Psoas muscle (tissue), 7 donors: ENCODE measurements at regions not wholly inside any gene's neighbourhood (a gene's known extent, or its start where the extent isn't known, plus 50 kb on each side); places are given as distances from the start of the nearest gene placed in this dataset.

ENCODE experiments used
- ATAC-seq, 4 donors: fragments of 200-7000 bp; cut with Tn5 transposase; one replicate each; pipeline ENCODE4 v1.9.1; 2020; ENCODE audit warnings: moderate library complexity in 3 of 4, mild to moderate bottlenecking in 2 of 4
- DNase-seq, 2 donors: peaks; one replicate each; pipeline ENCODE4 v3.0.0-alpha.2; 2020
- H3K27ac ChIP-seq: fragments of 200-600 bp; one replicate; pipeline ENCODE4 v1.8.0; 2022
- H3K27me3 ChIP-seq, 3 donors: fragments of 200-600 bp in 1 of 3; one replicate each; pipeline versions ENCODE4 v1.6.1 to v1.8.0; 2013 to 2022; ENCODE audit warnings: low read length in 2 of 3, mild to moderate bottlenecking in 2 of 3, moderate library complexity in 1 of 3; ENCODE audit not compliant: insufficient read depth in 3 of 3
- H3K36me3 ChIP-seq, 2 donors: fragments of 200-600 bp in 1 of 2; one replicate each; pipeline versions ENCODE4 v1.6.1 to v1.8.0; 2013 to 2022; ENCODE audit warnings: low read depth in 1 of 2, mild to moderate bottlenecking in 1 of 2, moderate library complexity in 1 of 2; ENCODE audit not compliant: insufficient read depth in 1 of 2
- H3K4me1 ChIP-seq: fragments of 200-600 bp; one replicate; pipeline ENCODE4 v1.8.0; 2022
- H3K4me3 ChIP-seq: fragments of 200-600 bp; one replicate; pipeline ENCODE4 v1.8.0; 2022; ENCODE audit warnings: mild to moderate bottlenecking
- H3K9me3 ChIP-seq: fragments of 200-600 bp; one replicate; pipeline ENCODE4 v1.8.0; 2022
- WGBS, 3 donors: extraction: QIAGEN DNeasy Blood & Tissue Kit; methylation state at CpG; one replicate each; pipeline versions ENCODE4 v1.1.6 to v1.1.7; 2013; 5-methylcytosine and 5-hydroxymethylcytosine counted together
- intact Hi-C, 2 donors: fragments of 100-400 bp; cut with DNase I; formaldehyde crosslinking; loops; one replicate each; pipeline versions ENCODE4 v1.11.0 to v1.14.2; 2022
- TF ChIP-seq, protein P1 (sequence below): fragments of 200-600 bp; IDR thresholded peaks from one replicate; pipeline ENCODE4 v1.8.0; 2022; ENCODE audit warnings: antibody characterized with exemption
- donor health status: healthy with polysubstance abuse.
- donor health status: DM: no; HTN: no; CAD: no; lungs with moderate emphysema.
- donor health status: Bipolar disorder and iron deficiency.
- donor health status: healthy.
- donor health status: DM: yes; HTN: yes; CAD: no.
- donor health status: DM: no; HTN: no; CAD: no.
- donor health status: DM: yes; HTN: yes; CAD: no.

DNA sequence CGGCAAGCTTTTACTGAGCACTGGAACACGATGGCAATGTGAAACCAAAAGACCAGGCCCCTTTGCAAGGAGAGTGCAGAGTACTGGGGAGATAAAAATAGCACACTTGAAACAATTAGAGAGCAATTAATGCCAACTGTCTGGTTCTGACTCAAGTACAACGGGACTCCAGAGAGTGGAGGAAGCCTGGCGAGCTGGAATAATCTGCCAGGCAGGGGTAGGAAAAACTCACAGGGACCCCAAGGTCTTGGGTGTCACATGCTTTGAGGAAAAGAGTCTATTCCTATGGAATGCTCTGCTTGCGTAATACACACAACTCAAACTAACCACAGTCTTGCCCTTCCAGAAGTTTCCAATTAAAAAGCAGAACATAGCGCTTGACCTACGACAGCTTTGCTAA is 113.0 kb upstream of the CLMP start:
- H3K36me3 ChIP-seq: no peaks in the 10 kb centered on the region
- WGBS, 3 donors: 36 to 41% (median 40%) methylated on average over 7 of the region's 7 CpGs
- ATAC-seq: peak; percentile 72 to 93 (median 85)
- peaks cover 12% of the 10 kb centered on the region for H3K4me1 ChIP-seq
- H3K27ac ChIP-seq: no peak overlapping the region
- TF ChIP-seq, protein P1, sequence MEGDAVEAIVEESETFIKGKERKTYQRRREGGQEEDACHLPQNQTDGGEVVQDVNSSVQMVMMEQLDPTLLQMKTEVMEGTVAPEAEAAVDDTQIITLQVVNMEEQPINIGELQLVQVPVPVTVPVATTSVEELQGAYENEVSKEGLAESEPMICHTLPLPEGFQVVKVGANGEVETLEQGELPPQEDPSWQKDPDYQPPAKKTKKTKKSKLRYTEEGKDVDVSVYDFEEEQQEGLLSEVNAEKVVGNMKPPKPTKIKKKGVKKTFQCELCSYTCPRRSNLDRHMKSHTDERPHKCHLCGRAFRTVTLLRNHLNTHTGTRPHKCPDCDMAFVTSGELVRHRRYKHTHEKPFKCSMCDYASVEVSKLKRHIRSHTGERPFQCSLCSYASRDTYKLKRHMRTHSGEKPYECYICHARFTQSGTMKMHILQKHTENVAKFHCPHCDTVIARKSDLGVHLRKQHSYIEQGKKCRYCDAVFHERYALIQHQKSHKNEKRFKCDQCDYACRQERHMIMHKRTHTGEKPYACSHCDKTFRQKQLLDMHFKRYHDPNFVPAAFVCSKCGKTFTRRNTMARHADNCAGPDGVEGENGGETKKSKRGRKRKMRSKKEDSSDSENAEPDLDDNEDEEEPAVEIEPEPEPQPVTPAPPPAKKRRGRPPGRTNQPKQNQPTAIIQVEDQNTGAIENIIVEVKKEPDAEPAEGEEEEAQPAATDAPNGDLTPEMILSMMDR: no peak
- H3K9me3 ChIP-seq: no peaks in the 10 kb centered on the region
- no peak overlapping the region for H3K4me3 ChIP-seq
- no peak for DNase-seq
- intact Hi-C loops: loop anchor here in 1 of 2 donors (10.0 kb wide), 1 partner anchor 97 kb away; no protein-coding TSS in a partner anchor
- H3K27me3 ChIP-seq: no peaks in the 10 kb centered on the region

DNA sequence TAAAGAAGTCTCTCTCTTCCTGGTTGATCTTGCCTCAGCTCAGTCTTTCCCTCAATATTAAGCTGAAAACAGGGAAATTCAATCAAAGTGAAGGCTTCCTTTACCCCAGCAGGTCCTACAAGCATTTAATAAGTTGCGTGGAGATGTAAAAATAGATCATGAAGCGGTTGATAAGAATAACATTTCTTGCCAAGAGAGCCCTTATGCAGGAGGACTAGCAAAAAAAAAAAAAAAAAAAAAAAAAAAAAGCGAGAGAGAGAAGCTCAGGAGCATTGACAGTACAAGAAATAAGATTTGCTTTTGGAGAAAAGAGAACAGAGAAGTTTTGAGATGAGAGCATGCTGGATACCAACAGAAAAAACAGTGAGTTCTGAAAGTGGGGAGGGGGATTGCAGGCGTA is 112.2 kb upstream of the CLMP start:
- no peak overlapping the region for H3K4me3 ChIP-seq
- H3K27ac ChIP-seq: peak overlapping the region; percentile 21
- no peaks in the 10 kb centered on the region for H3K36me3 ChIP-seq
- intact Hi-C loops: loop anchor here in 1 of 2 donors (10.0 kb wide), 1 partner anchor 98 kb away; no protein-coding TSS in a partner anchor
- no peak for DNase-seq
- peaks cover 12% of the 10 kb centered on the region for H3K4me1 ChIP-seq
- H3K27me3 ChIP-seq: no peaks in the 10 kb centered on the region
- WGBS, 3 donors: 60 to 71% (median 61%) methylated on average over 4 of the region's 4 CpGs
- TF ChIP-seq, protein P1: no peak
- peak in 3 of 4 donors; percentile 51 to 82 (median 66) for ATAC-seq
- H3K9me3 ChIP-seq: no peaks in the 10 kb centered on the region

DNA sequence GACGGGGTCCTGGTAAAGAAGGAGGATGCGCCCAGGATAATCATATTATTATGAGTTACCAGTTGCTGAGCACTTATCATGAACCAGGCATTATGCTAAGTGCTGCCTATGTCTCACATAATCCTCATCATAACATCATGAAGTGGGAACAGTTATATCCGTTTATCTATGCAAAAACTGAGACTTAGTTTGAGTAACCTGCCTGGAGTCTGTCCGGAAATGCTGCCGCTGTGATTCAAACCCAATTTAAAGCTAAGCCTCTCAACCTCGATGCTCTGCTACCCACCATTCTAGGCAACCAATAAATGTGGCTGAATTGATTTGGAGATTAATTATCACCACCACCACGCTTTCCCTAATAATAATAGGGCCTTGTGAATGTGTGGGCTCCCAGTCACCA is 111.5 kb upstream of the CLMP start:
- DNase-seq: no peak
- H3K36me3 ChIP-seq: no peaks in the 10 kb centered on the region
- H3K27ac ChIP-seq: no peak overlapping the region
- intact Hi-C loops: loop anchor here (1.0 to 10.0 kb wide), 2 partner anchors 39 to 98 kb away; no protein-coding TSS in a partner anchor
- TF ChIP-seq, protein P1: no peak
- 94 to 97% (median 94%) methylated on average over 7 of the region's 7 CpGs for WGBS, 3 donors
- peaks cover 17% of the 10 kb centered on the region for H3K4me1 ChIP-seq
- no peaks in the 10 kb centered on the region for H3K9me3 ChIP-seq
- no peak for ATAC-seq
- H3K4me3 ChIP-seq: no peak overlapping the region
- no peaks in the 10 kb centered on the region for H3K27me3 ChIP-seq

DNA sequence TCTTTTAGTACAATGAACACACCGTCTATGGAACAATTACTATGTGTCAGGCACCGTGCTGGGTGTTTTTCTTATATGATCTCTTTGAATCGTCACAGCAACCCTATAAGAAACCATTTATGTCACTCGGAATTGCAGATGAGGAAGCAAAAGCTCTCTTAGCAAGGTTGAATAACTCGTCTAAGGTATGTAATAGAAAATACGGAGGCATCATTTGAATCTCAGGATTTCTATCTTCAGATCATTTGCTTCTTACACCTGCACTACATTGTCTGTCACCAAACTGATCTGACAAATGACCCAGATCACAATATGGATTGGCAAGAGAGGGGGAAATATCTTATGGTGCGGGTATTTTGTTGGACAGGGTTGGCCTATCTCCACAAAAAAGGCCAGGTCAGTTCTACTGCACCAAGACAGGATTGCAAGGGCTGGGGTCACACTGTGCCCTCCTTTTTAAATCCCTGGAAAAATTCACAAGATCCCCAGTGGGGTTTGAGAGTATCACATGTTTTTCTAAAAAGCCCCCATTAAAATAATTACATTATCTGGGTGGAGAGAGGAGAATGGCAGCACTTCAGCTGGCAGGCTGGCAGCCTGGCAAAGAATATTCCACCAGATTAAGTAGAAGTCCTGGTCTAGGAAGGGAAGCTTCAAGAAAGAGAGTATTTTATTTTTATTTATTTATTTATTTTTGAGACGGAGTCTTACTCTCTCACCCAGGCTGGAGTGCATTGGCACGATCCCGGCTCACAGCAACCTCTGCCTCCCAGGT is 110.7 kb upstream of the CLMP start:
- ATAC-seq: no peak
- Histone ChIP-seq H3K4me3 (no peak overlapping the region), H3K27me3 (no peaks in the 10 kb centered on the region), H3K27ac (no peak overlapping the region), H3K4me1 (peaks cover 22% of the 10 kb centered on the region), H3K9me3 (no peaks in the 10 kb centered on the region), H3K36me3 (no peaks in the 10 kb centered on the region)
- DNase-seq: no peak
- TF ChIP-seq, protein P1: no peak
- intact Hi-C loops: loop anchor here (1.0 to 10.0 kb wide), 2 partner anchors 40 to 99 kb away; no protein-coding TSS in a partner anchor
- 90 to 93% (median 91%) methylated on average over 10 of the region's 10 CpGs for WGBS, 3 donors
